Liver (tissue), 8 donors: ENCODE measurements at regions not wholly inside any gene's neighbourhood (a gene's known extent, or its start where the extent isn't known, plus 50 kb on each side); places are given as distances from the start of the nearest gene placed in this dataset.

Experiments
- DNase-seq: peaks from one replicate; pipeline ENCODE4 v3.0.0-alpha.2; 2017; ENCODE audit warnings: low spot score
- H3K27ac ChIP-seq, 2 donors: one replicate each; pipeline ENCODE4 v1.7.0; 2013; ENCODE audit warnings: inconsistent platforms in 2 of 2, low read length in 2 of 2, control low read depth in 1 of 2, low read depth in 1 of 2, mild to moderate bottlenecking in 1 of 2
- H3K27me3 ChIP-seq, 4 donors: one replicate each; pipeline versions ENCODE4 v1.6.1 to v1.7.0; 2013; ENCODE audit warnings: low read length in 3 of 4, inconsistent platforms in 1 of 4, mild to moderate bottlenecking in 1 of 4, moderate library complexity in 1 of 4; ENCODE audit not compliant: control insufficient read depth in 4 of 4, insufficient read depth in 4 of 4
- H3K36me3 ChIP-seq, 4 donors: one replicate each; pipeline versions ENCODE4 v1.6.1 to v1.7.0; 2013; ENCODE audit warnings: low read length in 3 of 4, mild to moderate bottlenecking in 3 of 4, low read depth in 1 of 4, moderate library complexity in 1 of 4; ENCODE audit not compliant: control insufficient read depth in 4 of 4, insufficient read depth in 3 of 4
- H3K4me1 ChIP-seq, 4 donors: one replicate each; pipeline versions ENCODE4 v1.6.1 to v1.7.0; 2013; ENCODE audit warnings: low read length in 3 of 4, mild to moderate bottlenecking in 3 of 4, moderate library complexity in 1 of 4; ENCODE audit not compliant: control insufficient read depth in 4 of 4, insufficient read depth in 4 of 4
- H3K4me3 ChIP-seq, 3 donors: one replicate each; pipeline versions ENCODE4 v1.6.1 to v1.7.0; 2013; ENCODE audit warnings: low read length in 3 of 3, control low read depth in 1 of 3, low read depth in 1 of 3, mild to moderate bottlenecking in 1 of 3
- H3K9ac ChIP-seq, 2 donors: one replicate each; pipeline ENCODE4 v1.7.0; 2013; ENCODE audit warnings: low read length in 2 of 2, mild to moderate bottlenecking in 2 of 2, moderate library complexity in 2 of 2, control low read depth in 1 of 2, low read depth in 1 of 2
- H3K9me3 ChIP-seq, 4 donors: one replicate each; pipeline versions ENCODE4 v1.6.1 to v1.7.0; 2013; ENCODE audit warnings: low read length in 3 of 4; ENCODE audit not compliant: control insufficient read depth in 4 of 4
- ATF3 ChIP-seq: IDR thresholded peaks from 2 replicates; pipeline ENCODE4 v1.6.1; 2016; ENCODE audit warnings: antibody characterized with exemption
- CTCF ChIP-seq: fragments of 150-350 bp; IDR thresholded peaks from 2 replicates; pipeline ENCODE4 v1.5.1; 2017; ENCODE audit warnings: improper control_type of control experiment, low read depth, low read length; ENCODE audit not compliant: missing input control
- EGR1 ChIP-seq, 2 donors: IDR thresholded peaks; 2 replicates each; pipeline ENCODE4 v1.6.1; 2016 to 2018; ENCODE audit warnings: antibody characterized with exemption in 2 of 2, low read depth in 2 of 2
- FOXA1 ChIP-seq: IDR thresholded peaks from 2 replicates; pipeline ENCODE4 v1.6.1; 2016; ENCODE audit warnings: antibody characterized with exemption
- FOXA2 ChIP-seq: IDR thresholded peaks from 2 replicates; pipeline ENCODE4 v1.6.1; 2016; ENCODE audit warnings: antibody characterized with exemption
- GABPA ChIP-seq, 2 donors: IDR thresholded peaks in 1 of 2; conservative IDR thresholded peaks in 1 of 2; 2 replicates each; pipeline ENCODE4 v1.6.1; 2016; ENCODE audit warnings: antibody characterized with exemption in 2 of 2, mild to moderate bottlenecking in 1 of 2, moderate library complexity in 1 of 2
- HNF4A ChIP-seq, 2 donors: conservative IDR thresholded peaks; 2 replicates each; pipeline ENCODE4 v1.6.1; 2016; ENCODE audit warnings: antibody characterized with exemption in 2 of 2, mild to moderate bottlenecking in 2 of 2
- HNF4G ChIP-seq: IDR thresholded peaks from 2 replicates; pipeline ENCODE4 v1.6.1; 2016; ENCODE audit warnings: antibody characterized with exemption
- JUND ChIP-seq, 2 donors: IDR thresholded peaks; 2 replicates each; pipeline ENCODE4 v1.6.1; 2016; ENCODE audit warnings: antibody characterized with exemption in 2 of 2
- NR2F2 ChIP-seq: IDR thresholded peaks from 2 replicates; pipeline ENCODE4 v1.6.1; 2016; ENCODE audit warnings: antibody characterized with exemption
- RAD21 ChIP-seq, 2 donors: IDR thresholded peaks; 2 replicates each; pipeline ENCODE4 v1.6.1; 2016; ENCODE audit warnings: antibody characterized with exemption in 2 of 2, mild to moderate bottlenecking in 2 of 2
- REST ChIP-seq: IDR thresholded peaks from 2 replicates; pipeline ENCODE4 v1.6.1; 2016; ENCODE audit warnings: antibody characterized with exemption, mild to moderate bottlenecking
- RXRA ChIP-seq, 2 donors: IDR thresholded peaks; 2 replicates each; pipeline ENCODE4 v1.6.1; 2017 to 2018; ENCODE audit warnings: antibody characterized with exemption in 2 of 2, mild to moderate bottlenecking in 1 of 2
- SP1 ChIP-seq: IDR thresholded peaks from 2 replicates; pipeline ENCODE4 v1.6.1; 2018; ENCODE audit warnings: antibody characterized with exemption, mild to moderate bottlenecking
- TAF1 ChIP-seq: conservative IDR thresholded peaks from 2 replicates; pipeline ENCODE4 v1.6.1; 2016; ENCODE audit warnings: antibody characterized with exemption, mild to moderate bottlenecking
- YY1 ChIP-seq: IDR thresholded peaks from 2 replicates; pipeline ENCODE4 v1.6.1; 2016; ENCODE audit warnings: antibody characterized with exemption, mild to moderate bottlenecking
- ZBTB33 ChIP-seq: IDR thresholded peaks from 2 replicates; pipeline ENCODE4 v1.6.1; 2016; ENCODE audit warnings: antibody characterized with exemption
- WGBS: extraction: QIAGEN DNeasy Blood & Tissue Kit; methylation state at CpG from one replicate; pipeline ENCODE4 v1.1.7; 2013; 5-methylcytosine and 5-hydroxymethylcytosine counted together
- TF ChIP-seq, protein P1 (sequence below): IDR thresholded peaks from 2 replicates; pipeline ENCODE4 v1.6.1; 2016; ENCODE audit warnings: antibody characterized with exemption
- donor health status: healthy.
- donor health status: healthy.
- donor health status: healthy.
- donor health status: healthy.
- donor health status: healthy.

DNA sequence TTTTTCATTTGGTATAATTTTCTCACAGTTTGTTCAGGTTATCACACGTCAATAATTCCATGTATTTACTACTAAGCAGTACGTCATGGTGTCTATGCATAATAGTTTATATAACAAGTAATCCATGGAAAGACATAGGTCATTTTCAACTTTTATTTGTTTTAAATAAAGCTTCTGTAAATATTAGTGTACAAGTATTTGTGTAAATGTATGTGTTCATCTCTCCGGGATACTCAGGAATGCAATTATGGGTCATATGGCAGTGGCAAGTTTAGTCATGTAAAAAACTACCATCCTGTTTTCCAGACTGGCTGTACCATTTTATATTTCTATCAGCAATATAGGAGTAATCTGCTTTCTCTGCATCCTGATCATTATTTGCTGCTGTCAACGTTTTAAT is 231.1 kb upstream of the ZNF804A start:
- DNase-seq, result no peak
- no peak overlapping the region for H3K27ac ChIP-seq
- no peaks in the 10 kb centered on the region for H3K36me3 ChIP-seq
- WGBS, result 61% methylated on average over 4 of the region's 4 CpGs
- H3K27me3 ChIP-seq, result no peaks in the 10 kb centered on the region
- H3K9ac ChIP-seq, result no peak overlapping the region
- H3K9me3 ChIP-seq, result peaks cover 0 to 5% (median 2%) of the 10 kb centered on the region in 4 donors
- peaks cover 0 to 6% (median 0%) of the 10 kb centered on the region in 4 donors for H3K4me1 ChIP-seq
- TF ChIP-seq HNF4G (no peak), ZBTB33 (no peak), JUND (IDR thresholded peaks at IDR 0.05) (no peak), HNF4A (conservative IDR thresholded peaks at IDR 0.05) (no peak), FOXA1 (no peak), ATF3 (no peak), GABPA (IDR thresholded peaks at IDR 0.05 in 1 of 2, conservative IDR thresholded peaks at IDR 0.05 in 1 of 2) (no peak), RXRA (IDR thresholded peaks at IDR 0.05) (no peak), SP1 (no peak), CTCF (no peak), REST (no peak), NR2F2 (no peak), FOXA2 (no peak), YY1 (no peak), RAD21 (IDR thresholded peaks at IDR 0.05) (no peak), TAF1 (no peak), EGR1 (IDR thresholded peaks at IDR 0.05; ENCODE audit: low read depth in 2 of 2) (no peak)
- TF ChIP-seq, protein P1, sequence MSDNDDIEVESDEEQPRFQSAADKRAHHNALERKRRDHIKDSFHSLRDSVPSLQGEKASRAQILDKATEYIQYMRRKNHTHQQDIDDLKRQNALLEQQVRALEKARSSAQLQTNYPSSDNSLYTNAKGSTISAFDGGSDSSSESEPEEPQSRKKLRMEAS, result no peak
- no peak overlapping the region for H3K4me3 ChIP-seq
